ENCODE measurements at regions not wholly inside any gene's neighbourhood (a gene's known extent, or its start where the extent isn't known, plus 50 kb on each side); places are given as distances from the start of the nearest gene placed in this dataset.

DNA sequence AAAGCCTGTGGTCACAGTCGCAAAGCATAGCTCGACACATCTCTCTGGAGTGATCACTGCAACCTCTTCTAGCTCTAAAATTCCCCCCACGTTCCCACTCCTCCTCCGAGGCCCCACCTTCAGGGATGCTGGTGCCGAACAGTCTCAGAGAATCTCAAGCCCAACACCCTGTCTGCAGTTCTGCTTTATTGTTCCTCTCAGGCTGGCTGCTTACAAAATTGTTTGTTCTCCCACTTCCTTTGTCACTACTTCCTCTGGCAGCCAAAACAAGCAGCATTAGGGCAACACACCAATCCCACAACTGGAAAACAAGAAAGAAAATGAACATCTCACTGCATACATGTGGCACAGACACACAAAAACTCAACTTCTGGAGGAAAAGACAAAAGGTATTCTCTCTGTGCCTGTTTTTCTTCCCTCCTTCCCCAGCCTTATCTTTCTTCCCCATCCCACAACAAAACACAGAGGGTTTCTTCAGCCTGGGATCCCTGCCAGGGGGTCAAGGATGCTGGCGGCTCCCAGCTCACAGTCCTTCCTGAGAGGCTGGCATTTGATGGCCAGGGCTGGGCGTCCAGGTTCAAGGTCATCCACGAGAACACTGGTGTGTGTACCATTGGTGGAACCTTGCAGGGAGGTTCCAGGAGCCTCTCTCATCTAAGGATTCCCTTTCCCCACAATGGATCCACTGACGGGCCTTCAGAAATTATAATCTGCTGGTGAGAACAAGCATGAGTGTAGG, 108.4 kb downstream of the TMCO5A start:
- Histone ChIP-seq H3K27me3 (ENCODE audit: control insufficient read depth, insufficient read depth, low read length) (no peaks in the 10 kb centered on the region), H4K91ac (ENCODE audit: insufficient read depth, low read depth, low read length) (peak overlapping the region; percentile 53), H3K4me3 (ENCODE audit: insufficient read depth, low read depth, low read length) (no peak overlapping the region), H3K14ac (replicated peaks; ENCODE audit: low read depth, low read length) (peak overlapping the region; percentile 89), H4K20me1 (ENCODE audit: insufficient read depth, low read length) (no peaks in the 10 kb centered on the region), H3K4ac (ENCODE audit: low read depth, low read length) (peak overlapping the region; percentile 33), H3K18ac (ENCODE audit: low read depth, low read length) (peak overlapping the region; percentile 83; the same call in 1 of the 2 replicates), H3K9me1 (ENCODE audit: insufficient read depth, low read length) (peaks cover 9% of the 10 kb centered on the region), H3K9ac (ENCODE audit: low read depth, low read length) (no peak overlapping the region), H3K4me2 (ENCODE audit: low read depth, low read length) (no peak overlapping the region), H4K5ac (ENCODE audit: low read depth, low read length) (peak overlapping the region; percentile 42), H2AK9ac (replicated peaks; ENCODE audit: low read depth, low read length, poor library complexity) (peak overlapping the region; percentile 83), H3K79me1 (ENCODE audit: low read depth in 1 of 2, low read length in 2 of 2) (0 out of 4 replicates have a peak, but pooled peaks cover 0 to 5% of the 10 kb centered on the region in 2 experiments), H2BK15ac (ENCODE audit: low read depth, low read length) (peak overlapping the region; percentile 5; the same call in 1 of the 3 replicates), H3K9me3 (ENCODE audit: control insufficient read depth, insufficient read depth, low read length) (no peaks in the 10 kb centered on the region), H3K56ac (ENCODE audit: extremely low read depth, insufficient read depth, low read length) (no peak overlapping the region), H3K36me3 (ENCODE audit: control insufficient read depth, insufficient read depth, low read length) (no peaks in the 10 kb centered on the region), H2BK5ac (ENCODE audit: low read depth, low read length, poor library complexity, severe bottlenecking) (no peak overlapping the region), H2BK20ac (ENCODE audit: low read depth, low read length) (peak overlapping the region; percentile 39), H4K8ac (ENCODE audit: low read depth in 2 of 2, low read length in 2 of 2) (peak overlapping the region in 1 of 2 experiments; percentile 72; a peak in 2 of 4 replicates), H3K27ac (ENCODE audit: insufficient read depth, low read length) (no peak overlapping the region), H3K4me1 (ENCODE audit: control insufficient read depth, insufficient read depth, low read length) (peaks cover 11% of the 10 kb centered on the region), H3K23ac (ENCODE audit: low read depth, low read length) (peak overlapping the region; percentile 82; the same call in 1 of the 2 replicates), H2AK5ac (ENCODE audit: low read depth, low read length) (peak overlapping the region; percentile 70; the same call in 1 of the 2 replicates), H2AFZ (replicated peaks; ENCODE audit: low read length, poor library complexity) (peak overlapping the region; percentile 74), H2BK120ac (ENCODE audit: low read depth, low read length) (peak overlapping the region; percentile 44)
- POLR2A ChIA-PET (ENCODE audit: unreplicated experiment), result no interaction called here
- intact Hi-C loops (cut with micrococcal nuclease) (no loop called here), dilution Hi-C loops (cut with HindIII; ENCODE audit: low sequenced_read_pairs, unreplicated experiment) (no loop called here), in situ Hi-C loops (cut with MboI; ENCODE audit: low sequenced_read_pairs) (no loop called here)
- TF ChIP-seq NFE2L2 (IDR thresholded peaks at IDR 0.05; ENCODE audit: low read depth, low read length) (no peak), FOS (IDR thresholded peaks at IDR 0.05; ENCODE audit: low read depth, low read length) (no peak), BHLHE40 (IDR thresholded peaks at IDR 0.05; ENCODE audit: low read depth, low read length) (no peak), RAD21 (IDR thresholded peaks at IDR 0.05; ENCODE audit: low read length) (no peak)
- TF ChIP-seq, protein P1, sequence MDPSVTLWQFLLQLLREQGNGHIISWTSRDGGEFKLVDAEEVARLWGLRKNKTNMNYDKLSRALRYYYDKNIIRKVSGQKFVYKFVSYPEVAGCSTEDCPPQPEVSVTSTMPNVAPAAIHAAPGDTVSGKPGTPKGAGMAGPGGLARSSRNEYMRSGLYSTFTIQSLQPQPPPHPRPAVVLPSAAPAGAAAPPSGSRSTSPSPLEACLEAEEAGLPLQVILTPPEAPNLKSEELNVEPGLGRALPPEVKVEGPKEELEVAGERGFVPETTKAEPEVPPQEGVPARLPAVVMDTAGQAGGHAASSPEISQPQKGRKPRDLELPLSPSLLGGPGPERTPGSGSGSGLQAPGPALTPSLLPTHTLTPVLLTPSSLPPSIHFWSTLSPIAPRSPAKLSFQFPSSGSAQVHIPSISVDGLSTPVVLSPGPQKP (IDR thresholded peaks at IDR 0.05; ENCODE audit: borderline replicate concordance, low read depth, low read length), result no peak
- TF ChIP-seq, protein P2, sequence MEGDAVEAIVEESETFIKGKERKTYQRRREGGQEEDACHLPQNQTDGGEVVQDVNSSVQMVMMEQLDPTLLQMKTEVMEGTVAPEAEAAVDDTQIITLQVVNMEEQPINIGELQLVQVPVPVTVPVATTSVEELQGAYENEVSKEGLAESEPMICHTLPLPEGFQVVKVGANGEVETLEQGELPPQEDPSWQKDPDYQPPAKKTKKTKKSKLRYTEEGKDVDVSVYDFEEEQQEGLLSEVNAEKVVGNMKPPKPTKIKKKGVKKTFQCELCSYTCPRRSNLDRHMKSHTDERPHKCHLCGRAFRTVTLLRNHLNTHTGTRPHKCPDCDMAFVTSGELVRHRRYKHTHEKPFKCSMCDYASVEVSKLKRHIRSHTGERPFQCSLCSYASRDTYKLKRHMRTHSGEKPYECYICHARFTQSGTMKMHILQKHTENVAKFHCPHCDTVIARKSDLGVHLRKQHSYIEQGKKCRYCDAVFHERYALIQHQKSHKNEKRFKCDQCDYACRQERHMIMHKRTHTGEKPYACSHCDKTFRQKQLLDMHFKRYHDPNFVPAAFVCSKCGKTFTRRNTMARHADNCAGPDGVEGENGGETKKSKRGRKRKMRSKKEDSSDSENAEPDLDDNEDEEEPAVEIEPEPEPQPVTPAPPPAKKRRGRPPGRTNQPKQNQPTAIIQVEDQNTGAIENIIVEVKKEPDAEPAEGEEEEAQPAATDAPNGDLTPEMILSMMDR (conservative IDR thresholded peaks at IDR 0.05; ENCODE audit: low read depth, low read length), result no peak
- CTCF ChIA-PET, result no interaction called here
- WGBS, 2 experiments (ENCODE audit: extremely low coverage in 2 of 2, insufficient read length in 1 of 2), result 60% methylated on average over 2 of the region's 9 CpGs; no CpG with 5 or more reads in 1 of the 2 experiments
- BruUV-seq (replicated peaks), result no TSS peak
- DNase-seq, result no peak
- ATAC-seq (ENCODE audit: low read depth), result no peak

All from IMR-90 (cell line).